ENCODE measurements at regions not wholly inside any gene's neighbourhood (a gene's known extent, or its start where the extent isn't known, plus 50 kb on each side); places are given as distances from the start of the nearest gene placed in this dataset.

GRCh38 chrX:150038315-150038714, 100.0 kb upstream of the EOLA2 start:
- no peak for TF ChIP-seq CTCF (IDR thresholded peaks at IDR 0.05)
- no peak for TF ChIP-seq POLR2A (IDR thresholded peaks at IDR 0.05)

All from right lobe of liver (tissue), 4 donors.